Muscle of back (tissue), 3 donors: ENCODE measurements at regions not wholly inside any gene's neighbourhood (a gene's known extent, or its start where the extent isn't known, plus 50 kb on each side); places are given as distances from the start of the nearest gene placed in this dataset.

Source experiments
- DNase-seq, 3 donors: peaks; one replicate each; pipeline versions ENCODE4 v3.0.0 to v3.0.0-alpha.2; 2013

- no peak for DNase-seq
Measured at GRCh38 chr11:116122697-116123472, 618.7 kb upstream of the CADM1 start.

DNA sequence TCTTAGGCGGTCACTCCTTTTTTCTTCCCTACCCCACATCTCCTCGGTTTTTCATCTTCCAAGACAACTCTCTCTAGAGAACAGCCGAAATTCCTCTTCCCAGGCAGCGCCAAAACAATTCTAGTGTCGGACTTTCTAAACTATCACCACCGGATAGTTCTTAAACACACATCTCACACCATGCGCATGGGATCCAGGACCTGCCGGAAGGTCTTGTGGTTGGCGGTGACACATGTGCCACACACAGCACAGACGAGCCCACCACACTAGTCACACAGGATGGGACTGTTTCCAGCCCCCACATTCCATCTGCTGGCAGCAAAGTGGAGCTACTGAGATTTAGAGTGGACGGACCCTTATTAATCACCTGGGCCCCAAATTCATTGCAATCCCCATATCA, 614.9 kb upstream of the CADM1 start:
- no peak for DNase-seq

GRCh38 chr11:116118138-116118470, 613.9 kb upstream of the CADM1 start:
- DNase-seq = no peak

GRCh38 chr11:116117331-116118137, 613.3 kb upstream of the CADM1 start:
- DNase-seq = no peak

- no peak for DNase-seq
Measured at GRCh38 chr11:116115801-116116200, 611.6 kb upstream of the CADM1 start.

DNA sequence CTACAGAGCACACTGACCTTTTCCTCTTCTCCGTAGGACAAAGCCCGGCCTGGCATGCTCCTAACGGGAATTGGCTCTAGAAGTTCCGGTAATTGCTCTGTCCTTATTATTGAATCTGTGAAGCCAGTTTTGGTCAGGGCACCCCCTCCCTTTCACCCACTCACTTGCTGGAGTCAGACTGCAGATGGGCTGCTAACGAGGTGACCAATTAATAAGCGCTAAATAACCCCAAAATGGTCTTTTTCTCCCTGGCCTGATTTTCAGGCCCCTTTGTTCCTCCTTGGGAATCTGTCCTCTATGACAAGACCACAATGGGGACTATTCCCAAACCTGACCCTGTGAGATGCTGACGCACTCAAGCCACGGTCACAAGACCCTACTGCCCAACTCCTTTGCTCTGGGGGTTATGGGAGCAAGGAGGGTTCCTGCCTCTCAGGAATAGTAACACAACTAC, 610.0 kb upstream of the CADM1 start:
- DNase-seq = no peak

DNA sequence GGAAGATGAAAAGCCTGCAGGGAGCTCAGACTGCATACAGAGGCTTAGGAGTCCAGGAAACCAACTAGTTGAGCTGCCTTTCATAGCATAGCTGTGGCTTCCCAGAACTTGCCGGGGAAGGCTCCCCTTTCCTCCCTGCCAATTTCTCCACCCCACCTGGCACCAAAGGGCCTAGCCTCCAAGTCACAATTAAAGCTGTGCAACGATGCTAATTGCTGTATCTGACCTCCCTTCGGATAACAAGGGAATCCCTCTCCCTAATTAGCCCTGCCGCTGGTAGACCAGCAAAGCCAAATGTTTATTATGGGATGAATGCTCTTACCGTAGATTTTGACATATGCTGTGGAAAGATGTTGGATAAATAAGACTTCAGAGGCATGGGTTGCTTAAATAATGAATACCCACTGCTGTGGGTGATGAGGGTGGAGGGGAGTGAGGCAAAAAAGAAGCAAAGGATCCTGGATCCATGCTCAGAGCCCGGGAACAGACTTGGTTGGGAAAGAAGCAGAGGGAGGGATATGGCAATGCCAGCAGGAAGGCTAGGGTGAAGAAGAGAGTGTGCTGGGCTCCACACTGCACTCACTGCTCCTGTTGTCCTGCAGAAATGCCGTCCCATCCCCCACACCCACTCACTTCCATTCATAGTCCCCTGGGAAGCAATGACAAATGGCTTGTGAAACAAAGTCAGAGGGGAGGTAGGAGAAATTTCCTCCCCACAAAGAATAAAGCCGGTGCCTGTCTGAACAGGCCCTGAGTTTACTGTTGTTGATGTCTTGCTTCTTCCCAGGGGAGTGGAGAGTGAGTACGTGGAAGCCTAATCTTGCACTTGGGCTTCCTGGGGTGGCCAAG, 608.1 kb upstream of the CADM1 start:
- no peak for DNase-seq

- DNase-seq = no peak
Measured at GRCh38 chr11:116111546-116111945, 607.3 kb upstream of the CADM1 start.

DNA sequence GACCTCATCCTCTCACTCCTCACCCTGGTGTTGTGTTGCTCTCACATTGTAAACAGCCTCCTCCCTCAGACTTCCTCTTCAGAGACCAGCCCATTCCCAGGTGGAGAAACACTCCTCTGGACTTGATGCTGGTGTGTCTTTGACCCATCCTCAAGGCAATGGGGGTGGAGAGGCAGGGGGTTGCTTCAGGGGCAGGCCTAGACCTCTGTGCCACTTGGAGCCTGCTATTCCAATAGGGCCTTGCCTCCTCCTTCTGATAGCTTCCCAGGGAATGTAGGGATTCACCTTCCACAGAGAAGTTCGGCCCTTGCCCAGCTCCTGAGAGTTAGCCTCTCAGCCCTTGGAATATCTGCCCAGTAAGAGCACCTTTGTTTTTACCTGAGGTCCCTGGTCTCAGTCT, 606.6 kb upstream of the CADM1 start:
- no peak for DNase-seq

DNA sequence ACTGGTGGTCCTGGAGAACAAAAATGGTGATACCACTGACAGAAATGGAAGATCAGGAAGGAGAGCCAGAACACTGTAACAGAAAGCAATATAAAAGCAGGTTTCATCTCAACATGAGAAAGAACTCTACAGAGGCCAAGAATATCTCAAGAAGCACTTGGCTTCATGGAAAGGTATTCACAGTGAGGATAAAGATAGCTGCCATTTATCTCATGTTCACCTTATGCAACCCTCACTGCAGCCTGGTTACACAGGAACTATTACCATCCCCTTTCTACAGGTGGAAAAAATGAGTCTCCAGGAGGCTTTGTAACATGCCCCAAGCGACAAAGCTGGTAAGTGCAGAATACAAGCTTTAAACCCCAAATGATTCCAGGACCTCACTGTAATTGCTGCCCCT, 606.1 kb upstream of the CADM1 start:
- no peak for DNase-seq

- peak in 1 of 3 donors; percentile 14 for DNase-seq
Measured at GRCh38 chr11:116109228-116109627, 605.0 kb upstream of the CADM1 start.

DNA sequence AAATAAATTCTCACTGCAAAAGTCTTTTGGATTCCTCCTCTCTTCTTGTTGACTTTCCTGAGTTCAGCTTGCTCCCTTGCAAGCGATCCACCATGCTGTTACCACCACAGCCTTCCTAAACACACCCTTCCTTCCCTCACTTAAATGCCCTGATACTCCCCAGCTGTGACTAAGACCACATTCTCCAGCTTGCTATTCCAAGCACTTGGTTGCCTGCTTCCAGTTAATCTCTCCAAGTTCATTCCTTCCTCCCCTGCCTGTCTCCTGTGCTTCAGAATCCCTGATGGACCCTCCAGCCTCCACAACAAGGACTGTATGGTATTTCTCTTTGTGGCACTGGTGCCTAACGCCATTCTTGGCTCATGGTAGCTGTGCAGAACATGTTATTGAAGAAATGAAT, 603.9 kb upstream of the CADM1 start:
- DNase-seq = no peak

DNA sequence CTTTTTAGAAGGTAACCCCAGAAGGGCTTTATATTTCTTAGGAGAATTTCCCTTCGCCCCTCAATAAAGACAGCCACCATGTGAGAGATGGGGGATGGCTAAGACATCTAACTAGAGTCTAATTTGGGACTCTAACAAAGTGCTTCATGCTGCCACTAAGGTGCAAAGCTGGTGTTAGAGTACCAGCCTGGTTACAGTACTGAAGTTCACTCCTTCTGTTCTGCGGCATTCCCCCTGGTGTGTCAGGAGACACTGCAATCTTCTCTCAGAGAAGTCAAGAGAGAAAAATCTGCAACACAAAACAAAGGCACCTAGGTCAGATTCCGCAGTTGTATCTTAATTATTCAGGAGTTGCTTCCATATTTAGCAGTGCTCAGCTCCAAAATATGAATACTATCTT, 603.0 kb upstream of the CADM1 start:
- DNase-seq = no peak

- no peak for DNase-seq
Measured at GRCh38 chr11:116104498-116105174, 600.4 kb upstream of the CADM1 start.

DNA sequence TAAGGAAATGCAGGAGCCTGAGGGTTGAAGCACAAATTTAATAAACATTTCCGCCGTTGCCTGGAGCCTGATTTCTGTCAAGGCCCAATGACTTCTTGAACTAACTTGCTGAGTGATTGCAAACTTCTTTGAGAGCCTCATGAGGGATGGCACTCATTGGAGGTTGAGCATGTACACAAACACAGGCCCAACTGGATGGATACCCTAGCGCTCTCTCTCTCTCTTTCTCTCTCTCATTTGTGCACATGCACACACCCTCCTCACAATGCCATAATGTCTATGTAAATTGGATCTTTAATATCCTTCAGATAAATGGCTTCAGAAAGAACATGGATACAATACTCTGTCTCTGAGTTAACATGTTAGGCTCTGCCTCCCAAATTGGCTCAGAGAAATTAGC, 597.7 kb upstream of the CADM1 start:
- DNase-seq = no peak

DNA sequence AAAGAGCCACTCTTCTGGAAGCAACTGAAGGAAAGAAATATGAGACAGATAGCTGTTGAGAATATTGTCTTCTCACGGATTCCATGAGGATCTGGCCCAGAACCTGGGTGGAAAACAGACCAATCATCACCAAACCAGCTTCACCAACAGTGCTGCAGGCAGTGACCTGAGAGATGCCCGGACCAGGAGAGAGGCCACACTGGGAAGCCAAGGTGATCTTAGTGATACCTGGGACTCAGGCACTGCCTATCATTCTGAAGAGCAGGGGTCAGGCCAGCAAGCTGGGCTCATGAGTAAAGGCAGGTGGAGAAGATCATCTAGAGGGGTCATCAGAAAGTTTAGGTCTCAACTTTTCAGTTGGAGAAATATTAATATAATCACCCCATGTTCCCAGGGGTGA, 595.8 kb upstream of the CADM1 start:
- DNase-seq = no peak

DNA sequence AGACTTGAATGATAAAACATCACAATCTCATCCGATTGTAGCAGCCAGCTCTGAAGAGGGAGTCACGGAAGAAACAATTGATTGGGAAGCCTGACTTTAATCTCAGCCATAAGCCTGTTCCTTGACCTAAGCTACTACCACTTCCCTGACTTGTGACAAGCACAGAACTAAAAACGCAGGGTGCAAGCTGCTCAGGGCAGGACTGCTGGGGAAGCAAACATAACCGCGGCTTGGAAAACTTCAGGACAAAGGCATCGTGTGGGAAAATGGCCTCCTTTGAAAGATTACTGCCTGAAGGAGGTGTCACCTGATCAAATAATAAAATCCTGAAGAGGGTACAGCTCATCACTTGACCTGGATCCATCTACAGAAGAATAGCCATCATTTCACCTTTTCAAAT, 595.3 kb upstream of the CADM1 start:
- no peak for DNase-seq

- no peak for DNase-seq
Measured at GRCh38 chr11:116096272-116096995, 592.2 kb upstream of the CADM1 start.

DNA sequence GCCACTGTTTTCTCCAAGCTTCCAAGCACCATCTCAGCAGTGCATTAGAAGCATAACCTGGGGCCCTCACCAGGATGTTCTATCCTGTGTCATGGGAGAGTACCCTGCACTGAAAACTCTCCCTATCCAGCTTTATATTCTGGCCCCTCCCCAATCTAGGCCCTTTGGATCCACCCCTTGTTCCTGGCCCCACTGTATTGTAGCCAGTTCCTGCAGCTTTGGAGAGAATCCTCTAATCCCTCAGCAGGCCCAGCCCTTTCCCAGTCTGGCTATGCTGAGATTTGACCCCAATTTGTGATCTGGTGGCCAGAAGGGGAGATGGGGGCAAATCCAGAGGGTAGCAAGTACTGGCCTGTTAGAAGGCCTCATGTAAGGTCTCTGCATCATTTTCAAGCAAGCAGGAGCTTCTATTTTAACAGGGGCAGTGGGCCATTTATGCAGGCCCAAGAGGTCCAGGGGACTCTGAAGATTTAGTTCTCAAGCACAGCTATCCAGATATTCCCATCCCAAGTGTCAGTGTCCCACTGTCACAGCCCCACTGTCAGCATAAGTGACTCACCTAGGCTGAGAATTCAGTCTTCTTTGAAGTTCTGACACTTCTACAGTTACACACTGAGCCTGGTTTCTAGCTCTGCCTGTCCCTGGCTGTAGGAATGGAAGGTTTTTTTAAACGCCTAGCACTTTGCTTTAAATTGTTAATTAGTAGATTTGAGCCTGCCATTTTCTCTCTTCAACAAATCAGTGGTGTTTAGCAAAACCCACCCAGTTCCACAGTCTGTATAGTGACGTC, 589.5 kb upstream of the CADM1 start:
- no peak for DNase-seq

DNA sequence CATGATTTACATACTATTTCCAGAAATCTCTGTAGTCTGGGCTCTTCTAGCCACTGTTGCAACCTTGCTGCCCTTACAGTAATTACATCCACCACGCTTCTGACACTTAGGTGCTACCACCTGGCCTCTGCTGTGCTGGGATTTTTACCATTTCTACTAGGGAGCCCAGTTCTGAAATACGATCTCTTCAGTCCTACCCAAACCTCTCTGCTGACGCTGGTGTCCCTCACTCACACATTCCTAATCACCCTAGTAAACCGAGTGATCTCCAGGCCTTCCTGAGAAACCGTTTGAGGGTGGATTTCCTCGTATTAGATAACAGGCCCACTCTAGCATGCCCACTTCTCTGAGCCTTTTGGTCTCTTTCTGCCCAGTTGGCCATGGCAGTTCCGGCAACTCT, 588.9 kb upstream of the CADM1 start:
- DNase-seq = no peak
